ENCODE measurements at regions not wholly inside any gene's neighbourhood (a gene's known extent, or its start where the extent isn't known, plus 50 kb on each side); places are given as distances from the start of the nearest gene placed in this dataset.

DNA sequence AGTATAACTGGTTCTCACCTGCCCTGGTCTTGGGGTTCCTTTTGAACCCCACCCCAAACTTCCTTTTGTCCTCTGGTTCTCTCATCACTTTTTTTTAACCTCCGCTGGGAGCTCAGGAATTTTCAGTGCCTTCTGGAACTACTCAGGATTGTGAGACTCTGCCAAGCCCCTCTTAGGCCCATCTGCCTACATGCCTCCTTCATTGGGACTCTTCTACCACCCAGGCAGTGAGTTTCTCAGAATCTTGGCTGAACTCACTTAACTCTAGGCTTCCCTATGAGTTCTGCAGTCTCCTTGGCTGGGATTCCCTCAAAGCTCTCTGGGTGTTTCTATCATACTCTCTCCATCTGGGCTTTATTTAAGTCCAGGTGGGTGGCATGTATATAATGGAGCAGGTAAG is 86.3 kb downstream of the MDH1 start:
- ChIA-PET POLR2A (no interaction called here), CTCF (interaction anchor here (0.9 to 4.0 kb wide), 2 partner anchors 24 to 186 kb away, joined by 3 to 12 read pairs; no protein-coding TSS in a partner anchor)
- DNase-seq (ENCODE audit: extremely low spot score) = no peak
- TF ChIP-seq CTCF (IDR thresholded peaks at IDR 0.05; ENCODE audit: control extremely low read depth, extremely low read depth, low read depth, missing control alignments) = no peak

DNA sequence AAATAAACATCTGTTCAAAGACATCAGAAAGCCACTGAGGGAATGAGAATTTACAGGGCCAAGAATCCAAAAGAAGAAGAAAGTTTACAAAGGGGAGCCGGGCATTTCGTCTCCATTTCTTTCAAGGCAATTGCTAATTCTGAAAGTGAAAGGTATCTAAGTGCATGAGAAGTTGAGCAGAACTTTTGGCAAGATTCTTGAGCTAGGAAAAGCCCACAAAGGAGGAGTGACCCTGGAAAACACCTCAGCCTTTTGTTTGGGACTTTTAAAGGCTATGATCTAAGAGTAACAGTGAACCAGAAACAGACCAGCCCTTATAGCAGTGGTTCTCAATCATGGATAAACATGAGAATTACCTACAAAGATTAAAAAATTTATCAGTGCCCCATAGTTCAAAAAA is 87.4 kb downstream of the MDH1 start:
- POLR2A ChIA-PET = no interaction called here
- CTCF ChIA-PET = interaction anchor here (1.1 to 4.0 kb wide), 3 partner anchors 17 to 23 kb away, joined by 3 to 12 read pairs (median 5); no protein-coding TSS in a partner anchor
- no peak for DNase-seq (ENCODE audit: extremely low spot score)
- TF ChIP-seq CTCF (IDR thresholded peaks at IDR 0.05; ENCODE audit: control extremely low read depth, extremely low read depth, low read depth, missing control alignments) = no peak

- ChIA-PET POLR2A (no interaction called here), CTCF (interaction anchor here (1.0 to 2.3 kb wide), 3 partner anchors 12 to 183 kb away, joined by 3 to 10 read pairs (median 4); no protein-coding TSS in a partner anchor)
- no peak for DNase-seq (ENCODE audit: extremely low spot score)
- no peak for TF ChIP-seq CTCF (IDR thresholded peaks at IDR 0.05; ENCODE audit: control extremely low read depth, extremely low read depth, low read depth, missing control alignments)
Measured at GRCh38 chr2:63678085-63678484, 89.3 kb downstream of the MDH1 start.

DNA sequence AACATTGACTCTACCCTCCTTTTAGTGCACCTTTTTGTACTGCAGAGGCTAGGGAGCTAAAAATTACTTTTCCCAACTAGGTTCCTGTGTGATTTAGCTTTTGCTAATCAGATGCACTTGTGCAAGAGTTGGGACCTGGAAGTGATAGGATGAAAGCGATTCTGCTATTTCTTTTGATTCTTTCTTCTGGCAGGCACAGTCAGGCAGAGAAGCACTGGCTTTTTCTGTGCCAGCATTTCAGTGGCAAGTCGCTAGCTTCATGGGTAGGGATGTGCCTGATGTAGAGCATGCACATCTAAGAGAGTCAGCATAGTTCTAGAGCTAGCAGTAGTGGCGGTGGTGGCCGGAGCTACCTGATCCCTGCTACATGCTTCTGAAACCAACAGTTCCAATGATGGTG is 89.8 kb downstream of the MDH1 start:
- DNase-seq (ENCODE audit: extremely low spot score) = no peak
- CTCF ChIA-PET = interaction anchor here (1.0 to 2.3 kb wide), 3 partner anchors 12 to 182 kb away, joined by 3 to 10 read pairs (median 4); no protein-coding TSS in a partner anchor
- no peak for TF ChIP-seq CTCF (IDR thresholded peaks at IDR 0.05; ENCODE audit: control extremely low read depth, extremely low read depth, low read depth, missing control alignments)
- POLR2A ChIA-PET = no interaction called here

- no peak for TF ChIP-seq CTCF (IDR thresholded peaks at IDR 0.05; ENCODE audit: control extremely low read depth, extremely low read depth, low read depth, missing control alignments)
- POLR2A ChIA-PET = no interaction called here
- CTCF ChIA-PET = interaction anchor here (1.1 to 2.3 kb wide), 5 partner anchors 9 to 20 kb away, joined by 4 to 10 read pairs (median 4); no protein-coding TSS in a partner anchor
- DNase-seq (ENCODE audit: extremely low spot score) = no peak
Measured at GRCh38 chr2:63679252-63679855, 90.6 kb downstream of the MDH1 start.

DNA sequence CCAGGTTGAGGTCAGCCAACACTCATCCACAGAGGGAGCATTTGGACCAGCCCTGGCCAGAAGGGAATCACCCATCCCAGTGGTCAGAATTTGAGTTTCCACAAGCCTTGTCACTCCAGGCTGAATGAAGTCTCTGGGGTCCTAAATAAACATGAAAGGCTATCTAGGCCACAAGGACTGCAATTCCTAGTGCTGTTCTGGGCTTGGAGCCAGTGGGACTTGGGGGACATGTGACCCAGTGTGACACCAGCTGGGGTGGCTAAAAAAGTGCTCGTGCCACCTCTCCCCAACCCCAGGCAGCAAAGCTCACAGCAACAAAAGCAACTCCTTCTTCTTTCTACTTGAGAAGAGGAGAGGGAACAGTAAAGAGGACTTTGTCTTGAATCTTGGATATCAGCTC is 91.7 kb downstream of the MDH1 start:
- no peak for TF ChIP-seq CTCF (IDR thresholded peaks at IDR 0.05; ENCODE audit: control extremely low read depth, extremely low read depth, low read depth, missing control alignments)
- no peak for DNase-seq (ENCODE audit: extremely low spot score)
- ChIA-PET CTCF (interaction anchor here (1.1 to 2.0 kb wide), 4 partner anchors 10 to 18 kb away, joined by 4 to 10 read pairs (median 4); no protein-coding TSS in a partner anchor), POLR2A (no interaction called here)
